Ramos (cell line): ENCODE measurements at regions not wholly inside any gene's neighbourhood (a gene's known extent, or its start where the extent isn't known, plus 50 kb on each side); places are given as distances from the start of the nearest gene placed in this dataset.

Experiments used
- in situ Hi-C: fragments of 300-500 bp; cut with MboI; formaldehyde crosslinking; loops from one replicate; pipeline ENCODE4 v1.14.3; 2022; ENCODE audit warnings: low sequenced_read_pairs; ENCODE audit not compliant: unreplicated experiment

DNA sequence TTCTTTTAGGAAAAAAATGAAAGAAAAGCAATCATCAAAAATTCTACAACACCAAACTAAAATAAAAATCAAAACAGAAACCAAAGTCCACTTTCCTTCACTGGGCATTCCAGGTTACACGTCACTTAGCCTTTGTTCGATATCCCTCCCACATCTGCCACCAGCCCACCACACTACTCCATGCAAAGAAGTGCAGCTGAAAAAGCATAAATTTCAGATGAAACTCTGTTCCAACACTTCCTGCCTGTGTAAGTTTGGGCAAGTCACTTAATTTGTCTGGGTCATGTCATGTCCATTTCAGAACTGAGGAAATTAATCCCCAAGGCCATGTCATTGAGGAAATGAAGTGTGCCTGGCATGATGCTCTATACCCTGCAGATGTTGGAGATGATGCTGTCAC lies 354.3 kb upstream of the USP24 start:
- in situ Hi-C loops = no loop called here

DNA sequence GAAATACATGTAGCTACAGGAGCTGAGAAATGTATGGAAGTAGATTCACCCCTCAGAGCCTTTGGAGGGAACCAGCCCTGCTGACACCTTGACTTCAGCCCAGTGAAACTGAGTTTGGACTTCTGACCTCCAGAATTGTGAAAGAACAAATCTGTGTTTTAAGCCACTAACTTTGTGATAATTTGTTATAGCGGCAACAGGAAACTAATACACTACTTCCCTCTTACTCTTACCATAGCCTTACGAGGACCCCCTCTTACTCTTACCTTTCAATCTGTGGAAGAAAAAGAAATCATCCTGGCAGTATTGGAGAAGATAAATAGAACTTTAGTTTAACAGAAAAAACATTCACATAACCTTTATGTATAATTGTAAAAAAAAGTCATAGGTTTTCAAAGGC lies 353.6 kb upstream of the USP24 start:
- in situ Hi-C loops = no loop called here

DNA sequence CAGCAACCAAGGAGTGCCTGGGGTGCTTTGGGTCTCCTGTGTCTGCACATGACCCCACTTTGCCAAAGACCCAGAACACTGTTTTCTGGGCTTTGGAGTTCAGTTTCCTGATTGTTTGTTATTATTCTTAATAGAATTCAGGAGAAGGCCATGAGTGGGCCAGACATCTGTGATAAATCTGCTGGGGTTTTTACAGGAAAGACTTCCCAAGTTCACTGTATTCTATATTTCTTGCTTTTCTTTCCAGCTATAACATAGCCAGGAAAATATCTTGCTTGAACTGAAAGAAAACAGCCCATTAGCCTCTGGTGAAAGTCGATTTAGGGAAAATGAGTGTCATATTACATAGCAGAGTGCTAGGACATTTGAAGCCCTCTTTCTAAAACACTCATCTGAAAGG lies 345.1 kb upstream of the USP24 start:
- in situ Hi-C loops = no loop called here

DNA sequence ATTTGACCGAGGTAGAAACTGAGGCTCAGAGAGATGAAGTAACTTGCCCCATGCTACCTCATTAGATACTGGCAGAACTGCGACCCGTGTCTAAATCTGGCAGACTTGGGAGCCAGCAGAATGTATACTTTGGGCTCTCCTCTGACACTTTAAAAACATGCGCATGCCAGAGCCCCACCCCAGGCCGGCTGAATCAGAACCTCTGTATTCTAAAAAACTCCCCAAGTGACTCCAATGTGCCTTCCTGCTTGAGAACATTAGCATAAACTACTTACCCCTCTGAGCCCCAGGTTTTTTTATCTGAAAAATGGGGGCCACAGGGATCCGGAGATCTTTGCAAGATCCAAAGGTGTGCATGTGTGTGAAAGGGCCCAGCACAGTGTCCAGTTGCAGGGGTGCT lies 344.7 kb upstream of the USP24 start:
- in situ Hi-C loops = no loop called here

DNA sequence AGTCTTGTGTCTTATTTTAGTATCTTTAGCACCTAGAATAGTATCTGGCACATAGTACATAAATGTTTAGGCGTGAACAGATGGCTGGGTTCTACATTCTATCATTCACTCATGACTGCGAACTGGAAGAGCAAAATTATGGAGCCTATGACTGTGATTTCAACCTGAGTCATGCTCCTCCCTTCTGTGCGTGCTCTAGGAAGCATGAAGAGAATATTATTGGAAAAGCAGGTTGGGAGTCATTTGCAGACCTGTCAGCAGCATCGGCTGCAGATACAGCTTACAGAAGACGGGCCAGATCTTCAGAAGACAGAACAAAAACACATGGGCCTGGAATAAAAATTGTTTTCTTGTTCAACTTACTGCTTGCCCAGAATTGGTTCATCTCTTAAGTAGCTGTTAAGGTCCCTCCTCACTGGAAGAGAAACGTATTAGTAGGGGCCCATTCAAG lies 344.0 kb upstream of the USP24 start:
- in situ Hi-C loops = no loop called here

DNA sequence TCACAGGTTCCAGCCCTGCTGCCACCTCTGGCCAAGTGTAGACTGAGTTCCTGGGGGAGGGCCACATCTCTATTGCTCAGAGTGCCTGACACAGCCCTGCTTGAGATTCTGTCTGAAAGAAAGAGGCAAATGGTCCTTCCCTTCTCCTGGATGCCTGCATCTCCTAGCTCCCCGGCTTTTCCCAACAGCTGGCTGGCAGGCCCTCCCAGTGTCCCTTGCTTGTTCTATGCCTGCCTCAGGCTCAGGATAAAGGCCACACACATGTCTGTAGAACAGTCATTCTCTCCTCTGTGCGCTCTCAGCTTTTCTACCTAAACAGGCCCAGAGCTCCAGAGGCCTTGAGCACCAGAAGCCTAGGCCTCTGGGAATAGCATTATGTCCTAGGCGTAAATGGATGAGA lies 343.4 kb upstream of the USP24 start:
- in situ Hi-C loops = no loop called here

DNA sequence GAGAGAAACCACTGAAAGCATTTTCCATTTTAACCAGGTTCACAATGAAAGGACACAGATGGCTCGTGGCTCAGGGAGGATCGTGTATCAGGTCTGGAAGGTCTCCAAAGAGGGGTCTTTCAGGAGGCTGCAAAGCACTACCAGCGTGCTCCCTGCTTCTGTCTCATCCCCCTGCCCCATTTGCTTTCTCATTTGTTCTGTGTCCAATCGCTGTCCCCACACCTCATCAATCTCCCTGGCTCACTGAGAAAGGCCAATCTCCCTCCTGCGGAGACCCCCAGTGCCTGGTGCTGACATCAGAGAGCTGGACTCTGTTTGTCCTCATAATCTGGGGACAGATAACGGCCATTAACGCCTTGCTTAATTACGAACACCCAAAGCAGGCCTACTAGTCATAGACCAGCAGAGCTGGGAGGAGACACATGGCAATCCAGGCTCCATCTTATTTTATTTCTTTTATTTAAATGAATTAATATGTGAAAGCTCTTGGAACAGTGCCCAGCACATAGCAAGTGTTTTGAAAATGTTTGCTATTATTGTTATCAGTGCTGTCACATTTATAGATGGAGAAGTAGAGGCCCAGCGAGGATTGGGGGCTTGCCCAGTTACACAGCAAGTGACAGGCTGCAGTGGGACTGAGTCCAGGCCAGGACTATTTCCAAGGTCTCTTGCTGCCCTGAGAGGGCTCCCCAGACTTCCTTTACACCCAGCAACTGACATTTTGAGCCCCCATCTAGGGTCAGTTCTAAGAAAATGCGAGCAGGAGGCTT lies 341.0 kb upstream of the USP24 start:
- in situ Hi-C loops = no loop called here

DNA sequence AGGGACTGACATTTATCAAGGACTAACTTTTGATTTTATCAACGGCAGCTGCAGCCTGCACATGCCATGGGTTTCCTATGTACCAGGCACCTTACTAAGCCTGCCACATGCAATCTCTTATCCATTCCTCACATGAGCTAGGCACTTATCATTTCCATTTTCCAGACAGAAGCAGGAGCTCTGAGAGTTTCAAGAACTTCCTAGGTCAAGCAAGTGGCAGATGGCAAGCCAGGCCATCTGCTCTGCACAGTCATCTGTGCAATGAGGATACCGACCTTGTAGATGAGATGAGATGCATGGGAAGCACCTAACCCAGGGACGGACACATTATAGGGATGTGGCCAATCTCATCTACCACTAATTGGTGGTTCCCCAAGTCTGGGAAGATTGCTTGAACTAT lies 339.4 kb upstream of the USP24 start:
- in situ Hi-C loops = no loop called here

DNA sequence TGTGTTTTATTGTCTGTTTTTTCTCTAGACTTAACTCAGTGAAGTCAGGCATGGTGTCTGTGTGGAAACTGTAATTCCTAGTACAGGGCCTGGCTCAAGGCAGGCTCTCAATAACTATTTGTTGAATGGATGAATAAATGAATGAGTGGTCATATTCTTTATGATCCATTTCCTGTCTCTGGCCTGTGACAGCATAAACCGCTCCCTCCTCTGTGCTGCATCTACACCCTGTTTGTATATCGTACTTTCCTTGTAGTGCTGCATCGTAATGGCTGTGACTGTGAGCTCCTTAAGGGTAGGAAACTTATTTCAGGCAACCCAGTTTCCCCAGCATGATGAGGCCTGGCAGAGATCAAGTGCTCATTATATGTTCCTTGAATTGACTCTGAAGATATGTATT lies 337.5 kb upstream of the USP24 start:
- in situ Hi-C loops = no loop called here

DNA sequence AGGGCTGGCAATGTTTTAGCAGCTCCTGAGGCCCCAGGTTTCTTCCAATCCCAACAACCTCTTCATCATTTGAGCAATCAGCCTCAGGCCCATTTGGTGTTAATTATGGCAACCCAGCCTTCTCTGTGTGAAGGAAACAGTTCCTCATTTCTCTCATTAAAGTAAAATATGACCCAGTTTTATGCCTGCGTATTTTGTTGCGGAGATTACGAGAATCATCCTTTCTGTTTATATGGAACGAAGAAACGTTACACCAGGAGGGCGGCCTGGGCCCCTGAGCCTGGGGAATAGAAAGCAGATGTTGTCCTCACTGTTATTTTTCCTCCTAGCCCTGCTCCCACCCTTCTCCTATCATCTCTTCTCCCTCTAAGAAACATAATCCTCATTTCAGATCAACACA lies 332.2 kb upstream of the USP24 start:
- in situ Hi-C loops = no loop called here

DNA sequence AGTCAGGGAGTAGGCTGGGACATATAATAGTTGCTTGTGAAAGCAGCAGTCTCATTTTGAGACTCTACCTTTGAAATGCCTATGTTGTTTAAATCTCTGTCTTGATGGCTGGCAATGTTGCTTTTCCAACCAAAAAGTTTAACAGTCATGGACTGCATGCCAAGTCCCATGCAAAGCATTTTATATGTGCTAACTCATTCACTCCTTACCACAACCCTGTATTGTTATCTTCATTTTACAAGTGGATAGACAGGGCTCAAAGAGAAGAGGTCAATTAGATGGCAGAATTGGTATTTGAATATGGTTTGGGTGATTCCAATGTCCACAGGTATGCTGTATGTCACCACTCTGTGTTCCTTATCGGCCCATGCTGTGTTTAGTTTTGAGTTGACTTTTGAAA lies 331.4 kb upstream of the USP24 start:
- in situ Hi-C loops = no loop called here

DNA sequence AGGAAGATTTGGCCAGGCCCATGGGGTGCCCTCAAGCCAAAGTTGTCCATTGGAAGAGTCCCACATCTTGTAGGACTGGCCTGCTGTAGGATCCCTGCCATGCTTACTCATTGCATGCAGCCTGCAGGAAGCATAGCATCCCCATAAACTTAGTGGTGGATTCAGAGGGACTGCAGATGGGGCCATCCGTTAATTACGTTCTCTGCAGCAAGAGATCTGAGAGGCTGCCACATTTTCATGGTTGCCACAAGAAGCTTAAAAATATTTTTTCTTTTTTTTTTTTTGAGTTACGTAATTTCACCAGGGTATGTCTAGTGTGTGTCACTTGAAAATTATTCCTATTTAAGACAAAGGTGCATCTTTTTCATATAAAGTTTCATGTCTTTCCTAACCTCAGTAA lies 329.7 kb upstream of the USP24 start:
- in situ Hi-C loops = no loop called here

DNA sequence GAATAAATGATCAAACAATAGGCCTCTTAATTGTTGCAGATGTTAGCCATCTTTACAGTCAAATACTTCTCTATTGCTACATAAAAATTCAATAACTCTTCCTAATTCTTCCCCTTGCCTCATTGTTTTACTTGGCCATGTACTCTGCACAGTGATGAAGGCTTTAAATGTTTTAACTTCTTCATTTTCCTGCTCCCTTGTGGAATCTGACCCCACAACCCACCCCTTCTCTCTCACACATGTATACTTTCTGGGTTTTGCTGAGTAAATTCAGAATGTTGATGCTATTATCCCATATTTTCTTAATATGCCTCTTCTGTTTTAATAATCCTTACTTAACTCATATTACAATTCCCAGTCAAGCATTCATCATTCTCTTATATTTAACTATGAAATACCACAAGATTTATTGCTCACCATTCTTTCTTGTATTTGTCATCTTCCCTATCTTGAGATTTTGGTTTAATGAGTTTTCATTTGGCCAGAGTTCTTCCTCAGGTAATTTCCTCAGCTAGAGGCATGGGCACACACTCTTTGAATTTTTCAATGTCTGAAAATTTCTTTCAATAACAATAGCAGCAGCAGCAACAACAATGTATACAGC lies 327.8 kb upstream of the USP24 start:
- in situ Hi-C loops = no loop called here

DNA sequence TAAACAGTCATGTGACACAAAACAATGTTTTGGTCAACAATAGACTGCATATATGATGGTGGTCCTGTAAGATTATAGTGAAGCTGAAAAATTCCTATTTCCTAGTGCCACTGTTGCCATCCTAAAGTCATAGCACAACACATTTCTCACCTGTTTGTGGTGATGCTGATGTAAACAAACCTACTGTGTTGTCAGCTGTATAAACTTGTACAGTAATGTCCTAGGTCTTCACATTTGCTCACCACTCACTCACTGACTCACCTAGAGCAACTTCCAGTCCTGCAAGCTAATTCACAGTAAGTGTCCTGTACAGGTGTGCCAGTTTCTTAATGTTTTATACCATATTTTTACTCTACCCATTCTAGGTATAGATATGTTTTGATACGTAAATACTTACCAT lies 326.1 kb upstream of the USP24 start:
- in situ Hi-C loops = no loop called here

DNA sequence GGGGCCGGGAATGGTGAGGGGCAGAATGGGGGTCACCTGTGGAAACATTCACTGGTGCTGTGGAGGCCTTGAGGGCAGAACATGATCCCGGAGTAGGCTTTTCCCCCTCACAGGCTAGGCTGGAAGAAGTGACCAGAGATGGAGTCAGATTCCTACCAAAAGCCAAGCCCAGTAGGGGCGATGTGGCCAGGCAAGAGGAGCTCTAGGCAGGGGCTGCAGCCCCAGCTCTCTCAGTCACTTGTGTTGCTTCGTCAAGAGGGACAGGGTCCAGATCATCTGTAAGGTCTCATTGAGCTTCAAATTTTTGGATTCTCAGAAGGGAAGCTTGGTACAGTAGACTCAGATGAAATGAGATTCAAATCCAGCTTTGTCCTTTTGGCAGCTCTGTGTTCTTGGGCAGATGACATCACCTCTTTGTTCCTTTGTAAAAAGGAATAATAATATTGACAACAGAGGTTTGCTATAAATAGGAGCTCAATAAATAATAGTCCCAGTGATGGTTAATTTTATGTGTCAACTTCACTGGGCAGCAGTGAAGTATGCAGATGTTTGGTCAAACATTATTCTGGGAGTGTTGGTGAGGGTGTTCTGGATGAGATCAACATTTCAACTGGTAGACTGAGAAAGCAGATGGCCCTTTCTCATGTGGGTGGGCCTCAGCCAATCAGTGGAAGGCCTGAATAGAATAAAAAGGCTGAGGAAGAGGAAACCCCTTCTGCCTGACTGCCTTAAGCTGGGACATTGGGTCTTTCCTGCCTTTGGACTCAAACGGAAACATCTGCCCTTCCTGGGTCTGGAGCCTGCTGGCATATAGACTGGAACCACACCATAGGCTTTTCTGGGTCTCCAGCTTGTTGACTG lies 324.7 kb upstream of the USP24 start:
- in situ Hi-C loops = no loop called here

DNA sequence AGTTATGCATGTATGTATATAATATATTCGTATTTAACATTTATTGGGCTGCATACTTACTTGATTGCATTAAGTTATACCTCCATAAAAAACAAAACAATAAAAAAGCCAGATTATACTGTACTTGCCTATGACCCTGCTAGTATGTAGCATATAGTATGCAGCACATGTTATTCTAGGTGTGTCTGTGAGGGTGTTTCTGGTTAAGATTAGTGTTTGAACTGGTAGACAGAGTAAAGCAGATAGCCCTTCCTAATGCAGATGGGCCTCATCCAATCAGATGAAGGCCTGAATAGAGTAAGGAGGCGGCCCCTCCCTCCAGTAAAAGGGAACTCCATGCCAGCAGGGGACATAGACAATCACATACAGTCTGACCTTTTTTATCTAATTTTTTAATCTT lies 323.3 kb upstream of the USP24 start:
- in situ Hi-C loops = no loop called here

DNA sequence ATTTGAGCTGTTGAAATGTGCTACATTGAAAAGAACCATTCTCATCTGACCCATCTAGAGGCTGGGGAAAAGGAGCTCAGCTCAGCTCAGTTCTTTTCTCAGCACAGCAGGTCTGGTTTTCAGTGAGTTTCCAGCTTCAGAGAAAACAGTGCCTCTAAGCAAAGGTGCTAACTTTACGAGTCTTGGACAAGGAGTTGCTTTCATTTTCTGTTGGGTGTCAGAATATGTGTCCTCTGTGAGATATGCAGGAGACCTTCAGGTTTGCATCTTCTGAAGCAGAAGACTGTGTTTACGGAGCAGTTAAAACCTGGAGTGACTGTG lies 321.3 kb upstream of the USP24 start:
- in situ Hi-C loops = no loop called here

DNA sequence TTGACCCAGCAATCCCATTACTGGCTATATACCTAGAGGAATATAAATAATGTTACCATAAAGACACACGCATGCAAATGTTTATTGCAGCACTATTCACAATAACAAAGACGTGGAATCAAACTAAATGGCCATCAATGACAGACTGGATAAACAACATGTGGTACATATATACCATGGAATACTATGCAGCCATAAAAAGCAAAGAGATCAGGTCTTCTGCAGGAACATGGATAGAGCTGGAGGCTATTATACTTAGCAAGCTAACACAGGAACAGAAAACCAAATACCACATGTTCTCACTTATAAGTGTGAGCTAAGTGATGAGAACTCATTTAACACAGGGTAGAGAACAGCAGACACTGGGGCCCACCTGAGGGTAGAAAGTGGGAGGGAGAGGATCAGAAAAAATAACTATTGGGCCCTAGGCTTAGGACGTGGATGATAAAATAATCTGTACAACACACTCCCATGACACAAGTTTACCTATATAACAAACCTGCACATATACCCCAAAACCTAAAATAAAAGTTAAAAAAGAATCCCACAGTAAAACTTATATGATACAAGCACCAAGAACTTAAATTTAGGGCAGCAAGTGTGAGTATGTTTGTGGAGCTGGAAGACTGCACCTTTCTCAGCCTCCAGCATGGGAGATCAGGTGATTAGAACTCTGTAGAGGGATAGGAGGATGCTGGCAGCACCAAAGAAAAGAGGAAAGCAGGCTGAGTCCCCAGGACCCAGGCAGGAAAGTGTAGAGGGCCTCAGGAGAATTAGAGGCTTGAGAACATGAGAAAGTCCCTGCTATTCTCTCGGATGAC lies 320.8 kb upstream of the USP24 start:
- in situ Hi-C loops = no loop called here

DNA sequence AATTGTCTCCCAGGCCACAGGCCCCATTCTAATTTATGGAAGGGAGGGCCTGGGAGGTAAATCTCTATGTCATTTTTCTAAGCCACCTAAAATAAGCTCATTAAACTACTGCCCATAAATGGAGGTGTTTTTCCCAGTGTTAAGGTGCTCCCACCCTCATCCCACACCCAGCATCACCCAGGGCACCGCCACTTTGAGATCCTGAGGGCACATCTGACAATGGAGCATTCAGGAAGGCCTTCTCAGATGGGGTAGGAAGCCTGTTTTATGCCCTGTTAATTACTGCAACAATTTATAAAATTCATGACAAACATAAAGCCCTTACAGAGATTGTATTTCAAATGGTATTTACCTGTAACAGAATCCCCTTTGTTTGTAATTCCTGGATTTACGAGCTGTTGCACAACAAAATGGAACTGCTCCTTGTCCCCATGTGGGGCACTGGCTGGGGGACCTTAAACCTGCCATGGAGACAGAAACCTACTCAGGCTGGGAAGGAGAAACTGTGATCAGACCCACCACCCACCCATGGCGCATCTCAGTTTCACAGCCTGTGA lies 319.5 kb upstream of the USP24 start:
- in situ Hi-C loops = no loop called here

DNA sequence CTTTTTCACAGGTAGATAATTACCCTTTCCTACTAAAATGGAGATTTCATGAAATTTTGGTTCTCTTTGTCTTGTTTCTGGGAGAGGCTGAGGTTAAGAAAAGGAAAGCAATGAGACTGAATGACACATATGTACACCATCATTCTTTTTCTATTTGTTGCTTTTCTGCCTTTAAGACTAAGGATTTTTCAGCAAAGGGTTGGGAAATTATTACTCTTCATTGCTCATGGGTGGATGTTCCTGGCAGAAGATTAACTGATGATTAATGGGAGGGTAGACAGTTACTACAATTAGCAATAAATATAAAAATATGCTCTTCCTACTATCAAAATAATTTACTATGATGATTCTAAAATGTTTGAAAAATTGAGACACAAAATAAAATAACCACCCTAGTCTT lies 316.5 kb upstream of the USP24 start:
- in situ Hi-C loops = no loop called here
